Tibial nerve (tissue), 4 donors: ENCODE measurements at regions not wholly inside any gene's neighbourhood (a gene's known extent, or its start where the extent isn't known, plus 50 kb on each side); places are given as distances from the start of the nearest gene placed in this dataset.

Source experiments
- CTCF ChIP-seq, 5 experiments: fragments of 200-600 bp in 3 of 5; fragments of 450-650 bp in 2 of 5; sonication (generic) in 3 of 5; IDR thresholded peaks; one replicate each; pipeline ENCODE4 v1.5.1; 2016 to 2019; ENCODE audit warnings: antibody characterized with exemption in 5 of 5, mild to moderate bottlenecking in 3 of 5, moderate library complexity in 2 of 5
- EP300 ChIP-seq, 2 donors: sonication (generic); formaldehyde crosslinking; IDR thresholded peaks; one replicate each; pipeline ENCODE4 v1.6.1; 2017; ENCODE audit warnings: antibody characterized with exemption in 2 of 2, mild to moderate bottlenecking in 1 of 2
- POLR2A ChIP-seq, 2 donors: fragments of 450-650 bp; IDR thresholded peaks; one replicate each; pipeline ENCODE4 v1.6.1; 2017; ENCODE audit warnings: antibody characterized with exemption in 2 of 2, mild to moderate bottlenecking in 2 of 2, moderate library complexity in 2 of 2

GRCh38 chr7:132683896-132684690 is 107.8 kb upstream of the PLXNA4 start:
- TF ChIP-seq CTCF (IDR thresholded peaks at IDR 0.05) (no peak), EP300 (IDR thresholded peaks at IDR 0.05) (no peak), POLR2A (IDR thresholded peaks at IDR 0.05) (no peak)
